GM23338 (cell line): ENCODE measurements at regions not wholly inside any gene's neighbourhood (a gene's known extent, or its start where the extent isn't known, plus 50 kb on each side); places are given as distances from the start of the nearest gene placed in this dataset.
"Not testable (repeated sequence)": the region's sequence is repeated elsewhere in the genome, so short reads cannot be mapped to it uniquely, and the experiment has no call there.

Source experiments
- ATAC-seq: fragments of 200-7000 bp; cut with Tn5 transposase; 3 replicates; pipeline ENCODE4 v1.9.1; 2020
- DNase-seq: peaks from one replicate; pipeline ENCODE4 v3.0.0-alpha.2; 2015; ENCODE audit warnings: low spot score
- H2AFZ ChIP-seq: fragments of 200-600 bp; sonication (generic); 2 replicates; pipeline ENCODE4 v1.8.0; 2016; ENCODE audit warnings: antibody characterized with exemption, mild to moderate bottlenecking, moderate library complexity
- H3F3A ChIP-seq: fragments of 200-600 bp; sonication (generic); replicated peaks from 2 replicates; pipeline ENCODE4 v1.8.0; 2017; ENCODE audit warnings: antibody characterized with exemption, mixed run types, low read depth
- H3K27ac ChIP-seq: fragments of 200-600 bp; sonication (generic); 2 replicates; pipeline ENCODE4 v1.6.1; 2016; ENCODE audit warnings: low read depth
- H3K27me3 ChIP-seq: fragments of 200-600 bp; sonication (generic); 2 replicates; pipeline ENCODE4 v1.8.0; 2016; ENCODE audit warnings: mild to moderate bottlenecking, mixed run types, moderate library complexity; ENCODE audit not compliant: insufficient read depth
- H3K36me3 ChIP-seq: fragments of 200-600 bp; sonication (generic); 2 replicates; pipeline ENCODE4 v1.8.0; 2016; ENCODE audit warnings: mild to moderate bottlenecking; ENCODE audit not compliant: insufficient read depth
- H3K4me1 ChIP-seq: fragments of 200-600 bp; sonication (generic); 2 replicates; pipeline ENCODE4 v1.8.0; 2016; ENCODE audit warnings: mild to moderate bottlenecking, moderate library complexity; ENCODE audit not compliant: insufficient read depth
- H3K4me2 ChIP-seq: fragments of 200-600 bp; sonication (generic); 2 replicates; pipeline ENCODE4 v1.7.1; 2017; ENCODE audit warnings: mixed run types
- H3K4me3 ChIP-seq: fragments of 200-600 bp; sonication (generic); 2 replicates; pipeline ENCODE4 v1.6.1; 2016; ENCODE audit warnings: mixed run types
- H3K79me2 ChIP-seq: fragments of 200-600 bp; sonication (generic); replicated peaks from 2 replicates; pipeline ENCODE4 v1.8.0; 2017; ENCODE audit warnings: mild to moderate bottlenecking; ENCODE audit not compliant: insufficient read depth
- H3K9me2 ChIP-seq: fragments of 200-600 bp; sonication (generic); 2 replicates; pipeline ENCODE4 v1.8.0; 2017; ENCODE audit not compliant: insufficient read depth
- H4K20me1 ChIP-seq: fragments of 200-600 bp; sonication (generic); replicated peaks from 2 replicates; pipeline ENCODE4 v1.8.0; 2017; ENCODE audit warnings: mild to moderate bottlenecking; ENCODE audit not compliant: insufficient read depth
- H3K27ac Mint-ChIP-seq: 2 replicates; pipeline ENCODE4 v1.8.0; 2020; ENCODE audit warnings: inconsistent platforms, mild to moderate bottlenecking, moderate library complexity, mixed read lengths
- H3K27me3 Mint-ChIP-seq: 3 replicates; pipeline ENCODE4 v1.8.0; 2022; ENCODE audit warnings: low read depth, mild to moderate bottlenecking, moderate library complexity, mixed read lengths, inconsistent platforms; ENCODE audit not compliant: insufficient read depth, poor library complexity
- H3K36me3 Mint-ChIP-seq: 3 replicates; pipeline ENCODE4 v1.8.0; 2021; ENCODE audit warnings: low read depth, mild to moderate bottlenecking, inconsistent platforms, moderate library complexity, mixed read lengths
- H3K4me1 Mint-ChIP-seq: 3 replicates; pipeline ENCODE4 v1.8.0; 2020; ENCODE audit warnings: mild to moderate bottlenecking, inconsistent platforms, mixed read lengths
- H3K4me3 Mint-ChIP-seq: 3 replicates; pipeline ENCODE4 v1.8.0; 2021; ENCODE audit warnings: moderate library complexity, mild to moderate bottlenecking, inconsistent platforms, mixed read lengths
- H3K9me3 Mint-ChIP-seq: 3 replicates; pipeline ENCODE4 v1.8.0; 2020; ENCODE audit warnings: moderate library complexity, mild to moderate bottlenecking, inconsistent platforms, mixed read lengths
- CREB1 ChIP-seq: fragments of 250-450 bp; sonication (Bioruptor Pico); IDR thresholded peaks from 2 replicates; pipeline ENCODE4 v1.5.0; 2020; ENCODE audit warnings: low read depth, mild to moderate bottlenecking, moderate library complexity
- ETS1 ChIP-seq: IDR thresholded peaks from 2 replicates; pipeline ENCODE4 v1.6.1; 2016; ENCODE audit warnings: antibody characterized with exemption
- EZH2 ChIP-seq: fragments of 200-600 bp; sonication (generic); IDR thresholded peaks from one replicate; pipeline ENCODE4 v1.8.0; 2017; ENCODE audit warnings: antibody characterized with exemption, mild to moderate bottlenecking, low read depth; ENCODE audit not compliant: unreplicated experiment
- JUNB ChIP-seq: IDR thresholded peaks from one replicate; pipeline ENCODE4 v1.6.1; 2016; ENCODE audit warnings: antibody characterized with exemption; ENCODE audit not compliant: unreplicated experiment
- NANOG ChIP-seq: IDR thresholded peaks from 2 replicates; pipeline ENCODE4 v1.6.1; 2016; ENCODE audit warnings: antibody characterized with exemption, borderline replicate concordance
- POLR2AphosphoS5 ChIP-seq: IDR thresholded peaks from 2 replicates; pipeline ENCODE4 v1.6.1; 2016; ENCODE audit warnings: antibody characterized with exemption, low read depth
- ZNF331 ChIP-seq: fragments of 250-450 bp; sonication (Bioruptor Pico); IDR thresholded peaks from 2 replicates; pipeline ENCODE4 v1.5.0; 2020; ENCODE audit warnings: low read depth, mild to moderate bottlenecking, moderate library complexity
- ZNF462 ChIP-seq: fragments of 250-450 bp; sonication (Bioruptor Pico); IDR thresholded peaks from 2 replicates; pipeline ENCODE4 v1.5.0; 2020; ENCODE audit warnings: mild to moderate bottlenecking, moderate library complexity
- TF ChIP-seq, protein P1 (sequence below), 2 experiments: fragments of 200-600 bp in 1 of 2; sonication (generic) in 1 of 2; conservative IDR thresholded peaks; 2 replicates each; pipeline versions ENCODE4 v1.5.1 to v1.6.1; 2016 to 2017; ENCODE audit warnings: antibody characterized with exemption in 2 of 2, low read depth in 2 of 2, mild to moderate bottlenecking in 2 of 2, moderate library complexity in 1 of 2

GRCh38 chr13:54611390-54611789 lies 1582.8 kb downstream of the OLFM4 start (continued):
- TF ChIP-seq ZNF462 (CRISPR knock-in tag) (no peak), EZH2 (no peak), NANOG (no peak), ZNF331 (CRISPR knock-in tag) (no peak)
- TF ChIP-seq, protein P1, sequence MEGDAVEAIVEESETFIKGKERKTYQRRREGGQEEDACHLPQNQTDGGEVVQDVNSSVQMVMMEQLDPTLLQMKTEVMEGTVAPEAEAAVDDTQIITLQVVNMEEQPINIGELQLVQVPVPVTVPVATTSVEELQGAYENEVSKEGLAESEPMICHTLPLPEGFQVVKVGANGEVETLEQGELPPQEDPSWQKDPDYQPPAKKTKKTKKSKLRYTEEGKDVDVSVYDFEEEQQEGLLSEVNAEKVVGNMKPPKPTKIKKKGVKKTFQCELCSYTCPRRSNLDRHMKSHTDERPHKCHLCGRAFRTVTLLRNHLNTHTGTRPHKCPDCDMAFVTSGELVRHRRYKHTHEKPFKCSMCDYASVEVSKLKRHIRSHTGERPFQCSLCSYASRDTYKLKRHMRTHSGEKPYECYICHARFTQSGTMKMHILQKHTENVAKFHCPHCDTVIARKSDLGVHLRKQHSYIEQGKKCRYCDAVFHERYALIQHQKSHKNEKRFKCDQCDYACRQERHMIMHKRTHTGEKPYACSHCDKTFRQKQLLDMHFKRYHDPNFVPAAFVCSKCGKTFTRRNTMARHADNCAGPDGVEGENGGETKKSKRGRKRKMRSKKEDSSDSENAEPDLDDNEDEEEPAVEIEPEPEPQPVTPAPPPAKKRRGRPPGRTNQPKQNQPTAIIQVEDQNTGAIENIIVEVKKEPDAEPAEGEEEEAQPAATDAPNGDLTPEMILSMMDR (conservative IDR thresholded peaks at IDR 0.05; ENCODE audit: low read depth in 2 of 2), result no peak

DNA sequence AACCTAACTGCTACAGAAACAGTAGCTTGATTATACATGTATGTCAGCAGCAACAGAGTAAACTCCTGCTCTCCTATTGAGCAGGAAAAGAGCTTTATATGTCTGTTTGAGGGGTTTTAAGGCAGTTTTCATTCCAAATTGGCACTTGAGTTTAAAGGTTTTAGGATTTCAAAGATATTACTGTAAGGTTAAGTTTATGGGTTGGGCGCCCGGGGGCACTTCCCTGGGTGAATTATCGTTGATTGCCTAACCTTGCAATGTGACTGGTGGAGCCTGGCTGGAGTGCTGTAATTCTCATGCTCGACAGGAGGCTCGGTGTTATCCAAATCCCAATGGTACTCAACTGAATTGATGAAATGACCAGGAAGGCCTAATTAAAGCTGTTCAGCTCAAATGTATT lies 1586.1 kb downstream of the OLFM4 start:
- Histone ChIP-seq H3K4me3 (no peak overlapping the region), H3F3A (no peaks in the 10 kb centered on the region), H3K9me2 (no peaks in the 10 kb centered on the region), H3K79me2 (no peaks in the 10 kb centered on the region), H4K20me1 (no peaks in the 10 kb centered on the region), H3K36me3 (no peaks in the 10 kb centered on the region), H3K27ac (no peak overlapping the region), H3K4me2 (no peak overlapping the region), H3K27me3 (no peaks in the 10 kb centered on the region), H3K4me1 (no peaks in the 10 kb centered on the region), H2AFZ (no peak overlapping the region)
- Mint-ChIP-seq H3K27me3 (peaks cover 2% of the 10 kb centered on the region), H3K36me3 (no peaks in the 10 kb centered on the region), H3K9me3 (no peaks in the 10 kb centered on the region), H3K4me3 (no peak overlapping the region), H3K27ac (no peak overlapping the region), H3K4me1 (peaks cover 3% of the 10 kb centered on the region; the same call in 2 of the 3 replicates)
- ATAC-seq, result no peak
- TF ChIP-seq ETS1 (no peak), ZNF331 (CRISPR knock-in tag) (no peak), CREB1 (CRISPR knock-in tag) (no peak), NANOG (no peak), POLR2AphosphoS5 (no peak), JUNB (no peak)
- DNase-seq, result no peak

DNA sequence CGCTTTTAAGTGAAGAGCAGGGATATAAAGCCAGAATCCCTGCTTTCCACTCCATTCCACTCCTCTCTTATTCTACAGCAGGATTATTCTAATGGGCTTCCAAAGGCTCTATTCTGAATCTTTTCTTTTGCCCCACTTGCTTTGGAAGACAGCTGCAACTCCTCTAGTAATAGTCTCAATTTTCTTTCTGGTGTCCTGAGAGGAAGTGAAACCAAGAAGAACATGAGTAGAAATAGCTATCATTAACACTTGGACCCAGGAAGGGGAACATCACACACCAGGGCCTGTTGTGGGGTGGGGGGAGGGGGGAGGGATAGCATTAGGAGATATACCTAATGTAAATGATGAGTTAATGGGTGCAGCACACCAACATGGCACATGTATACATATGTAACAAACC lies 1597.9 kb downstream of the OLFM4 start:
- H3K27me3 ChIP-seq, H3K4me2 ChIP-seq, H3K36me3 ChIP-seq, H3K27ac Mint-ChIP-seq, H3K4me1 ChIP-seq, H3K27me3 Mint-ChIP-seq, H3K36me3 Mint-ChIP-seq, H3K9me3 Mint-ChIP-seq, H3F3A ChIP-seq, H4K20me1 ChIP-seq, H3K27ac ChIP-seq, ATAC-seq, H3K4me3 ChIP-seq, DNase-seq, H3K9me2 ChIP-seq, H3K4me3 Mint-ChIP-seq, H2AFZ ChIP-seq, H3K4me1 Mint-ChIP-seq, H3K79me2 ChIP-seq: not testable (repeated sequence)
